Caco-2 (cell line): ENCODE measurements at regions not wholly inside any gene's neighbourhood (a gene's known extent, or its start where the extent isn't known, plus 50 kb on each side); places are given as distances from the start of the nearest gene placed in this dataset.

Experiments
- BruUV-seq: library from RNA; stranded (reverse); fragments of 400-500 nt; replicated peaks from 2 replicates; lab custom pipeline; 2021; lab: Mats Ljungman, UMichigan
- CTCF ChIA-PET: fragments of 300-600 bp; sonication (Branson Sonifier 250); formaldehyde crosslinking; loops from one replicate; lab custom pipeline; 2022; ENCODE audit warnings: antibody characterized with exemption; lab: Charles Lee
- POLR2A ChIA-PET: fragments of 300-600 bp; sonication (Branson Sonifier 250); formaldehyde crosslinking; loops from one replicate; lab custom pipeline; 2022; ENCODE audit warnings: antibody characterized with exemption; lab: Charles Lee
- DNase-seq, 2 experiments: peaks; one replicate each; pipeline versions ENCODE4 v3.0.0 to v3.0.0-alpha.2; 2020 to 2022
- H3K27me3 ChIP-seq: replicated peaks from 2 replicates; pipeline ENCODE4 v1.6.0; 2011; ENCODE audit warnings: low read length; ENCODE audit not compliant: control insufficient read depth, insufficient read depth
- H3K36me3 ChIP-seq: 2 replicates; pipeline ENCODE4 v1.5.1; 2011; ENCODE audit warnings: low read length; ENCODE audit not compliant: control insufficient read depth, insufficient read depth
- H3K4me1 ChIP-seq: fragments of 250-450 bp; sonication (Bioruptor Pico); 2 replicates; pipeline ENCODE4 v1.5.1; 2020; ENCODE audit warnings: mild to moderate bottlenecking
- H3K4me3 ChIP-seq: 2 replicates; pipeline ENCODE4 v1.5.1; 2011; ENCODE audit warnings: low read depth, mild to moderate bottlenecking, control low read depth, low read length
- H3K9me3 ChIP-seq: fragments of 250-450 bp; sonication (Bioruptor Pico); 2 replicates; pipeline ENCODE4 v1.5.1; 2020; ENCODE audit warnings: mild to moderate bottlenecking, moderate library complexity
- H3K27ac Mint-ChIP-seq: one replicate; pipeline ENCODE4 v1.8.0; 2022; ENCODE audit warnings: mixed read lengths; ENCODE audit not compliant: unreplicated experiment
- H3K27me3 Mint-ChIP-seq: one replicate; pipeline ENCODE4 v1.8.0; 2022; ENCODE audit warnings: mixed read lengths; ENCODE audit not compliant: insufficient read depth, unreplicated experiment
- H3K36me3 Mint-ChIP-seq: one replicate; pipeline ENCODE4 v1.8.0; 2022; ENCODE audit warnings: mild to moderate bottlenecking, mixed read lengths; ENCODE audit not compliant: insufficient read depth, unreplicated experiment
- H3K4me1 Mint-ChIP-seq: one replicate; pipeline ENCODE4 v1.8.0; 2022; ENCODE audit warnings: low read depth, mixed read lengths; ENCODE audit not compliant: unreplicated experiment
- H3K4me3 Mint-ChIP-seq: one replicate; pipeline ENCODE4 v1.8.0; 2022; ENCODE audit warnings: mild to moderate bottlenecking, moderate library complexity, mixed read lengths; ENCODE audit not compliant: unreplicated experiment
- H3K9me3 Mint-ChIP-seq: one replicate; pipeline ENCODE4 v1.8.0; 2022; ENCODE audit warnings: mixed read lengths; ENCODE audit not compliant: unreplicated experiment
- CTCF ChIP-seq, 2 experiments: fragments of 200-600 bp in 1 of 2; IDR thresholded peaks; 1 replicate in 1 of 2; 2 replicates in 1 of 2; pipeline versions ENCODE4 v1.5.1 to v1.8.0; 2011 to 2022; ENCODE audit warnings: antibody characterized with exemption in 1 of 2, control low read depth in 1 of 2, inconsistent platforms in 1 of 2, low read depth in 1 of 2, low read length in 1 of 2, mild to moderate bottlenecking in 1 of 2, moderate library complexity in 1 of 2; ENCODE audit not compliant: insufficient read depth in 1 of 2, severe bottlenecking in 1 of 2, unreplicated experiment in 1 of 2
- intact Hi-C: fragments of 100-400 bp; cut with micrococcal nuclease; formaldehyde crosslinking; loops from one replicate; pipeline ENCODE4 v1.10.0; 2022; ENCODE audit not compliant: unreplicated experiment

GRCh38 chr5:152329207-152329606 is 75.9 kb downstream of the NMUR2 start:
- Mint-ChIP-seq H3K36me3 (no peaks in the 10 kb centered on the region), H3K27me3 (no peaks in the 10 kb centered on the region), H3K27ac (no peak overlapping the region), H3K9me3 (peaks cover 11% of the 10 kb centered on the region), H3K4me1 (peaks cover 6% of the 10 kb centered on the region), H3K4me3 (no peak overlapping the region)
- no peaks in the 10 kb centered on the region for H3K27me3 ChIP-seq
- no peaks in the 10 kb centered on the region for H3K36me3 ChIP-seq
- no peak overlapping the region for H3K4me3 ChIP-seq
- no peak for TF ChIP-seq CTCF (IDR thresholded peaks at IDR 0.05; ENCODE audit: insufficient read depth in 1 of 2, low read depth in 1 of 2, low read length in 1 of 2, severe bottlenecking in 1 of 2, unreplicated experiment in 1 of 2)
- no peak for DNase-seq
- ChIA-PET POLR2A (no interaction called here), CTCF (no interaction called here)
- no peaks in the 10 kb centered on the region; the same call in 1 of the 2 replicates for H3K4me1 ChIP-seq
- intact Hi-C loops = no loop called here
- no peaks in the 10 kb centered on the region for H3K9me3 ChIP-seq
- BruUV-seq = no TSS peak

DNA sequence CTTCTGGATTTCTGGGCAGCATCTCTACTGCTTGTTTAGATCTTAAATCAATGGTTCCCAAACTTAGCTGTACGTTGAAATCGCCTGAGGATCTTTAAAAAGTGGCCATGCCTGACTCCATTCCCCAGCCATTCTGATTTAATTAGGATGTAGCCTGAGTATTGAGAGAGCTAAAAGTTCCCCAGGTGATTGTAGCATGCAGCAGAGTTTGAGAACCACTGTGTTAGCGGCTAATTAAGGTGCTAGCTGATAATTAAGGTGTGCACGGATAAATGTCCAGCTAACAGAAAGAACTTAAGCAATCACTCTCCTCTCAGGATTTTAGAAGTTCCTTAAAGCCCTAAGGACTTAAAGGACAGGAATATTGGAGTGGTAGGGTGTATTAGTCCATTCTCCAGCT is 89.1 kb downstream of the NMUR2 start:
- POLR2A ChIA-PET = no interaction called here

GRCh38 chr5:152314196-152314829 is 90.8 kb downstream of the NMUR2 start:
- Mint-ChIP-seq H3K27ac (no peak overlapping the region), H3K4me1 (no peaks in the 10 kb centered on the region), H3K27me3 (peaks cover 11% of the 10 kb centered on the region), H3K9me3 (no peaks in the 10 kb centered on the region), H3K36me3 (no peaks in the 10 kb centered on the region), H3K4me3 (no peak overlapping the region)
- Histone ChIP-seq H3K4me1 (no peaks in the 10 kb centered on the region), H3K27me3 (no peaks in the 10 kb centered on the region), H3K9me3 (no peaks in the 10 kb centered on the region), H3K4me3 (no peak overlapping the region), H3K36me3 (no peaks in the 10 kb centered on the region)
- no peak for TF ChIP-seq CTCF (IDR thresholded peaks at IDR 0.05; ENCODE audit: insufficient read depth in 1 of 2, low read depth in 1 of 2, low read length in 1 of 2, severe bottlenecking in 1 of 2, unreplicated experiment in 1 of 2)
- BruUV-seq = no TSS peak
- no peak for DNase-seq
- CTCF ChIA-PET = interaction anchor here (0.6 to 0.9 kb wide), 2 partner anchors 35 to 656 kb away, joined by 3 read pairs; no protein-coding TSS in a partner anchor
- intact Hi-C loops = no loop called here
- POLR2A ChIA-PET = no interaction called here

More for the DNA sequence above, 89.1 kb downstream of the NMUR2 start:
- Histone ChIP-seq H3K4me3 (no peak overlapping the region), H3K4me1 (no peaks in the 10 kb centered on the region), H3K27me3 (no peaks in the 10 kb centered on the region), H3K9me3 (no peaks in the 10 kb centered on the region), H3K36me3 (no peaks in the 10 kb centered on the region)
- no peak overlapping the region for H3K27ac Mint-ChIP-seq
- H3K36me3 Mint-ChIP-seq = no peaks in the 10 kb centered on the region
- intact Hi-C loops = no loop called here
- H3K27me3 Mint-ChIP-seq = peaks cover 14% of the 10 kb centered on the region
- CTCF ChIA-PET = no interaction called here
- no peak for TF ChIP-seq CTCF (IDR thresholded peaks at IDR 0.05; ENCODE audit: insufficient read depth in 1 of 2, low read depth in 1 of 2, low read length in 1 of 2, severe bottlenecking in 1 of 2, unreplicated experiment in 1 of 2)
- H3K4me1 Mint-ChIP-seq = no peaks in the 10 kb centered on the region
- BruUV-seq = no TSS peak
- H3K9me3 Mint-ChIP-seq = no peaks in the 10 kb centered on the region
- DNase-seq = no peak
- no peak overlapping the region for H3K4me3 Mint-ChIP-seq
